Heart right ventricle (tissue), 16 donors: ENCODE measurements at regions not wholly inside any gene's neighbourhood (a gene's known extent, or its start where the extent isn't known, plus 50 kb on each side); places are given as distances from the start of the nearest gene placed in this dataset.

Experiments
- ATAC-seq, 8 donors: fragments of 200-7000 bp; cut with Tn5 transposase; one replicate each; pipeline ENCODE4 v1.9.1; 2020; ENCODE audit warnings: mild to moderate bottlenecking in 8 of 8, moderate library complexity in 8 of 8, moderate number of reproducible peaks in 1 of 8
- DNase-seq, 2 donors: peaks; one replicate each; pipeline ENCODE4 v3.0.0-alpha.2; 2020
- H3K27ac ChIP-seq, 10 donors: fragments of 200-600 bp; sonication (generic) in 2 of 10; one replicate each; pipeline versions ENCODE4 v1.5.0 to v1.8.0; 2020 to 2022; ENCODE audit warnings: mild to moderate bottlenecking in 3 of 10
- H3K27me3 ChIP-seq, 7 donors: fragments of 200-600 bp; one replicate each; pipeline ENCODE4 v1.8.0; 2021 to 2022; ENCODE audit warnings: mild to moderate bottlenecking in 2 of 7
- H3K36me3 ChIP-seq, 9 donors: fragments of 200-600 bp; sonication (generic) in 1 of 9; one replicate each; pipeline versions ENCODE4 v1.5.0 to v1.8.0; 2020 to 2022; ENCODE audit warnings: mild to moderate bottlenecking in 2 of 9
- H3K4me1 ChIP-seq, 9 donors: fragments of 200-600 bp; sonication (generic) in 1 of 9; one replicate each; pipeline versions ENCODE4 v1.5.0 to v1.8.0; 2020 to 2022; ENCODE audit warnings: mild to moderate bottlenecking in 4 of 9
- H3K4me3 ChIP-seq, 10 donors: fragments of 200-600 bp; sonication (generic) in 2 of 10; one replicate each; pipeline versions ENCODE4 v1.5.0 to v1.8.0; 2020 to 2022; ENCODE audit warnings: mild to moderate bottlenecking in 7 of 10, moderate library complexity in 2 of 10
- H3K9me3 ChIP-seq, 11 donors: fragments of 200-600 bp in 10 of 11; sonication (generic) in 2 of 11; one replicate each; pipeline versions ENCODE4 v1.5.0 to v1.8.0; 2013 to 2022; ENCODE audit warnings: mild to moderate bottlenecking in 2 of 11, control low read depth in 1 of 11, moderate library complexity in 1 of 11
- WGBS, 2 donors: extraction: QIAGEN DNeasy Blood & Tissue Kit; methylation state at CpG; one replicate each; pipeline ENCODE4 v1.1.7; 2013; ENCODE audit warnings: inconsistent platforms in 1 of 2; 5-methylcytosine and 5-hydroxymethylcytosine counted together
- intact Hi-C, 10 donors: fragments of 100-400 bp; cut with DNase I; formaldehyde crosslinking; loops; one replicate each; pipeline versions ENCODE4 v1.11.1 to v1.14.2; 2022
- TF ChIP-seq, protein P1 (sequence below), 9 donors: fragments of 200-600 bp; sonication (generic) in 2 of 9; IDR thresholded peaks; one replicate each; pipeline versions ENCODE4 v1.5.0 to v1.8.0; 2021 to 2022; ENCODE audit warnings: antibody characterized with exemption in 9 of 9, mild to moderate bottlenecking in 5 of 9, moderate library complexity in 1 of 9
- donor health status: Arrhythmogenic right ventricular cardiomyopathy.
- donor health status: ischemic (EF 13 %, LVEDD 7.1; RV severe dilation, severe dysfunction).
- donor health status: healthy with polysubstance abuse.
- donor health status: DM: no; HTN: yes; CAD: no.
- donor health status: DM: no; HTN: no; CAD: no.
- donor health status: ischemic (EF 25% LVEDD 6.9; RV normal size, moderate dysfunction).
- donor health status: ischemic (EF 25% LVEDD 5.7; RV mildly dilated, moderate dysfunction).
- donor health status: healthy.
- donor health status: DM: yes; HTN: yes; CAD: no.
- donor health status: Ischemic cardiomyopathy.
- donor health status: ischemic (EF 35%, LVEDD 5.7; RV mildly dilated, moderate dysfunction).
- donor health status: nonischemic (EF 11% LVEDD 7.7; RV severe dilation, severe dysfunction).
- donor health status: DM: yes; HTN: yes; CAD: no.
- donor health status: PGD.
- donor health status: ischemic (EF 29% LVEDD 5.4; RV normal size, mild dysfunction).
- donor health status: nonischemic (EF 23%, LVEDD 6.1; RV moderate dilation, normal function).

DNA sequence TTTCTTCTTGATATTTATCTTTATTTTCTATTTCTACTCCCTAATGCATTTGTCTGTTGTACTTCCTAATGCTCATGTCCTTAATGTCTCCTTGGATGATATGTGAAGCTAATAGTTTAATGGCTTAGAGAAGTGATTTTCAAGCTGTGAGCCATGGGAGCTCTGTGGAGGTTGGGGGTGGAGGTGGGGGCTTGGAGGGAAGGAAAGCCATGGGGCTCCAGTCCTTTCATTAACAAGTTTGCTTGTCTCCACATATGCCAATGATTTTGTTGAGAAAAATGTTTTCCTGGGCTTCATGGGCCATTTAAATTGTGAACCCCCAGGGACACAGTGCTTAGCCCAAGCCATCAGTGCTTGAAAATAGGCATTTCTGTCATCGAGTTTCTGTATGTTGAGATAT is 264.1 kb downstream of the SCG2 start:
- no peak for DNase-seq
- 63 to 69% methylated on average over 1 of the region's 1 CpG for WGBS, 2 donors
- ATAC-seq: no peak
- no peak overlapping the region for H3K4me3 ChIP-seq
- TF ChIP-seq, protein P1, sequence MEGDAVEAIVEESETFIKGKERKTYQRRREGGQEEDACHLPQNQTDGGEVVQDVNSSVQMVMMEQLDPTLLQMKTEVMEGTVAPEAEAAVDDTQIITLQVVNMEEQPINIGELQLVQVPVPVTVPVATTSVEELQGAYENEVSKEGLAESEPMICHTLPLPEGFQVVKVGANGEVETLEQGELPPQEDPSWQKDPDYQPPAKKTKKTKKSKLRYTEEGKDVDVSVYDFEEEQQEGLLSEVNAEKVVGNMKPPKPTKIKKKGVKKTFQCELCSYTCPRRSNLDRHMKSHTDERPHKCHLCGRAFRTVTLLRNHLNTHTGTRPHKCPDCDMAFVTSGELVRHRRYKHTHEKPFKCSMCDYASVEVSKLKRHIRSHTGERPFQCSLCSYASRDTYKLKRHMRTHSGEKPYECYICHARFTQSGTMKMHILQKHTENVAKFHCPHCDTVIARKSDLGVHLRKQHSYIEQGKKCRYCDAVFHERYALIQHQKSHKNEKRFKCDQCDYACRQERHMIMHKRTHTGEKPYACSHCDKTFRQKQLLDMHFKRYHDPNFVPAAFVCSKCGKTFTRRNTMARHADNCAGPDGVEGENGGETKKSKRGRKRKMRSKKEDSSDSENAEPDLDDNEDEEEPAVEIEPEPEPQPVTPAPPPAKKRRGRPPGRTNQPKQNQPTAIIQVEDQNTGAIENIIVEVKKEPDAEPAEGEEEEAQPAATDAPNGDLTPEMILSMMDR (IDR thresholded peaks at IDR 0.05): no peak
- no peaks in the 10 kb centered on the region for H3K36me3 ChIP-seq
- no peaks in the 10 kb centered on the region for H3K27me3 ChIP-seq
- H3K9me3 ChIP-seq: peaks cover 0 to 5% (median 0%) of the 10 kb centered on the region in 11 donors
- intact Hi-C loops: no loop called here
- no peaks in the 10 kb centered on the region for H3K4me1 ChIP-seq
- no peak overlapping the region for H3K27ac ChIP-seq

DNA sequence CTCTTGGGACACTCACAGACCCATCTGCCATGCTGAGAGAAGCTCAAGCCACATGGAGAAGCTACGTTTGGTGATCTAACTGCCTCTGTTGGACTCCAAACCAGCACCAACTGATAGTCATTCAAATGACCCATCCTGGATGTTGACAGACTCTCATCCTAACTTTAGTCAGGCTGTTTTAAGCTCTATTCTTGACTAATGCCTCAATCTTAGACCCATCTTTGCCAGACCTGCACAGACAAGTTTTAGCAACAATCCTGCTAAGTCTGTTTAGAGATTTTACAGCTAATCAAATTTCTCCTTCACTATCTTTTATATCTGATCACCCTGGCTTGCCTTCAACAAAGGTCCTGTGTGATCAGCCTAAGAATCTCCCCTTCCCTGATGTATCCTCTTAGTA is 245.1 kb downstream of the SCG2 start:
- Histone ChIP-seq H3K9me3 (peaks cover 0 to 25% (median 6%) of the 10 kb centered on the region in 11 donors), H3K27ac (no peak overlapping the region), H3K4me3 (no peak overlapping the region), H3K36me3 (no peaks in the 10 kb centered on the region), H3K27me3 (no peaks in the 10 kb centered on the region), H3K4me1 (no peaks in the 10 kb centered on the region)
- ATAC-seq (no peak), DNase-seq (no peak)
- intact Hi-C loops: no loop called here
- TF ChIP-seq, protein P1 (IDR thresholded peaks at IDR 0.05): no peak
- 28 to 33% methylated on average over 1 of the region's 1 CpG for WGBS, 2 donors

DNA sequence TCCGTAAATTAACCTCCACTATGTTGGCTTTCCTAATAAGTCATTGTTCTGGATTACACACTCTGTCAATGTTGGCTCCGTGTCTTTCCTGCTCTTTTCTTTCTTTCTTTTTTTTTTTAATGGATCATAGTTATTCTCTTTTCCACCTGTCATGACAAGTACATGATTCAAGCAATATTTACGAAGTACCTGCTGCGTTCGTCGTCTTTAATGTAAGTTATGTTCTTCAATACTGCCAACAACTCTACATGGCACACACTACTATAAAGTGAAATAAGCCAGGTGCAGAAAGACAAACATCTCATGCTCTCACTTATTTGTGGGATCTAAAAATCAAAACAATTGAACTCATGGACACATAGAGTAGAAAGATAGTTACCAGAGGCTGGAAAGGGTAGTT is 239.1 kb downstream of the SCG2 start:
- H3K27ac ChIP-seq: no peak overlapping the region
- no peak overlapping the region for H3K4me3 ChIP-seq
- TF ChIP-seq, protein P1 (IDR thresholded peaks at IDR 0.05): no peak
- H3K4me1 ChIP-seq: no peaks in the 10 kb centered on the region
- no peak for ATAC-seq
- no peaks in the 10 kb centered on the region for H3K27me3 ChIP-seq
- no peaks in the 10 kb centered on the region for H3K36me3 ChIP-seq
- no peak for DNase-seq
- H3K9me3 ChIP-seq: peaks cover 0 to 2% (median 0%) of the 10 kb centered on the region in 11 donors
- intact Hi-C loops: no loop called here
- WGBS, 2 donors: 89 to 93% methylated on average over 6 of the region's 6 CpGs

DNA sequence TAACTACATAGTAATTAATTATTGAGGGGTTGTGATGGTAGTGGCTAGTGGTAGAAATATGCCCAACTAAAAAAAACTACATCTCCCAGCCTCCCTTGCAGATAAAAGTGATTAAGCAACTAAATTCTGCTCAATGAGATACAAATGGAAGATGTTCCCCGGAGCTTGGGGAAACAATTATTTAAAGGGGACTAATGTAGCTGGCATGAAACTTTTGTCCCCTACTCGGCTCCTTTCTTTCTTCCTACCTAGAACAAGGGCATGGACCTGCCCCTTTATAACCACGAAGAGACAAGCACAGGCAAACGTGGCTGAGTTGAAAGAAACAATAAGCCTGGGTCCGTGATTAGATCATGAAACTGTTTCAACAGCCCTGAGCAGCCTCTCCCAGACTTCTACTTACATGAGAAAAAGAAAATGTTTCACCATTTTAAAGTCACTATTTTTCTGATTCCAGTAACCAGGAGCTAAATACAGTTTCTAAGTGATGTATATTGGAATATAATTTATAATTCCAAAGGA is 236.9 kb downstream of the SCG2 start:
- no peaks in the 10 kb centered on the region for H3K36me3 ChIP-seq
- H3K9me3 ChIP-seq: no peaks in the 10 kb centered on the region
- no peaks in the 10 kb centered on the region for H3K27me3 ChIP-seq
- WGBS, 2 donors: 52% methylated on average over 5 of the region's 5 CpGs
- no peak for ATAC-seq
- H3K4me1 ChIP-seq: no peaks in the 10 kb centered on the region
- TF ChIP-seq, protein P1 (IDR thresholded peaks at IDR 0.05): no peak
- no peak overlapping the region for H3K27ac ChIP-seq
- no peak overlapping the region for H3K4me3 ChIP-seq
- no peak for DNase-seq
- intact Hi-C loops: no loop called here
